Heart left ventricle (tissue), 16 donors: ENCODE measurements at regions not wholly inside any gene's neighbourhood (a gene's known extent, or its start where the extent isn't known, plus 50 kb on each side); places are given as distances from the start of the nearest gene placed in this dataset.

ENCODE experiments used
- ATAC-seq, 4 donors: fragments of 200-7000 bp; cut with Tn5 transposase; one replicate each; pipeline ENCODE4 v1.9.1; 2020 to 2022; ENCODE audit warnings: moderate library complexity in 4 of 4, mild to moderate bottlenecking in 3 of 4, moderate number of reproducible peaks in 1 of 4
- DNase-seq, 5 donors: peaks; one replicate each; pipeline ENCODE4 v3.0.0-alpha.2; 2020
- H3K27ac ChIP-seq, 12 donors: fragments of 200-600 bp; sonication (generic) in 4 of 12; one replicate each; pipeline versions ENCODE4 v1.5.0 to v1.8.0; 2016 to 2022; ENCODE audit warnings: mild to moderate bottlenecking in 2 of 12
- H3K27me3 ChIP-seq, 9 donors: fragments of 200-600 bp; sonication (generic) in 2 of 9; one replicate each; pipeline versions ENCODE4 v1.5.1 to v1.8.0; 2016 to 2022; ENCODE audit warnings: mild to moderate bottlenecking in 3 of 9
- H3K36me3 ChIP-seq, 9 donors: fragments of 200-600 bp; sonication (generic) in 2 of 9; one replicate each; pipeline versions ENCODE4 v1.5.0 to v1.8.0; 2018 to 2022; ENCODE audit warnings: mild to moderate bottlenecking in 2 of 9
- H3K4me1 ChIP-seq, 12 donors: fragments of 200-600 bp; sonication (generic) in 4 of 12; one replicate each; pipeline versions ENCODE4 v1.5.0 to v1.8.0; 2016 to 2022; ENCODE audit warnings: mild to moderate bottlenecking in 3 of 12
- H3K4me3 ChIP-seq, 12 donors: fragments of 200-600 bp; sonication (generic) in 4 of 12; one replicate each; pipeline versions ENCODE4 v1.5.0 to v1.8.0; 2017 to 2022; ENCODE audit warnings: mild to moderate bottlenecking in 9 of 12, moderate library complexity in 4 of 12
- H3K9me3 ChIP-seq, 12 donors: fragments of 200-600 bp; sonication (generic) in 4 of 12; one replicate each; pipeline versions ENCODE4 v1.5.0 to v1.8.0; 2016 to 2022; ENCODE audit warnings: mild to moderate bottlenecking in 1 of 12
- CTCF ChIP-seq, 12 donors: fragments of 200-600 bp; sonication (generic) in 4 of 12; IDR thresholded peaks; one replicate each; pipeline versions ENCODE4 v1.5.0 to v1.8.0; 2018 to 2022; ENCODE audit warnings: antibody characterized with exemption in 12 of 12, mild to moderate bottlenecking in 5 of 12
- POLR2A ChIP-seq, 2 donors: fragments of 450-650 bp; IDR thresholded peaks; one replicate each; pipeline ENCODE4 v1.6.1; 2017; ENCODE audit warnings: antibody characterized with exemption in 2 of 2, mild to moderate bottlenecking in 2 of 2, moderate library complexity in 2 of 2
- WGBS, 4 donors: extraction: QIAGEN DNeasy Blood & Tissue Kit in 2 of 4; methylation state at CpG; one replicate each; pipeline versions ENCODE4 v1.1.5 to v1.1.7; 2013 to 2018; 5-methylcytosine and 5-hydroxymethylcytosine counted together
- intact Hi-C, 10 donors: fragments of 100-400 bp; cut with DNase I; formaldehyde crosslinking; loops; one replicate each; pipeline versions ENCODE4 v1.11.1 to v1.14.2; 2022
- donor health status: ischemic (EF 13 %, LVEDD 7.1; RV severe dilation, severe dysfunction).
- donor health status: healthy with polysubstance abuse.
- donor health status: DM: no; HTN: yes; CAD: no.
- donor health status: DM: no; HTN: no; CAD: no.
- donor health status: ischemic (EF 25% LVEDD 6.9; RV normal size, moderate dysfunction).
- donor health status: ischemic (EF 25% LVEDD 5.7; RV mildly dilated, moderate dysfunction).
- donor health status: healthy.
- donor health status: DM: yes; HTN: yes; CAD: no.
- donor health status: ischemic (EF 35%, LVEDD 5.7; RV mildly dilated, moderate dysfunction).
- donor health status: nonischemic (EF 11% LVEDD 7.7; RV severe dilation, severe dysfunction).
- donor health status: DM: yes; HTN: yes; CAD: no.
- donor health status: PGD.
- donor health status: ischemic (EF 29% LVEDD 5.4; RV normal size, mild dysfunction).
- donor health status: nonischemic (EF 23%, LVEDD 6.1; RV moderate dilation, normal function).

- 81 to 87% (median 84%) methylated on average over 6 of the region's 6 CpGs for WGBS, 4 donors
- Histone ChIP-seq H3K36me3 (no peaks in the 10 kb centered on the region), H3K4me1 (peaks cover 0 to 27% (median 0%) of the 10 kb centered on the region in 12 donors), H3K9me3 (no peaks in the 10 kb centered on the region), H3K4me3 (no peak overlapping the region), H3K27me3 (no peaks in the 10 kb centered on the region), H3K27ac (no peak overlapping the region)
- no peak for ATAC-seq
- DNase-seq = no peak
- intact Hi-C loops = no loop called here
- no peak for TF ChIP-seq POLR2A (IDR thresholded peaks at IDR 0.05)
- no peak for TF ChIP-seq CTCF (IDR thresholded peaks at IDR 0.05)
Measured at GRCh38 chr6:16904957-16905356, 143.7 kb upstream of the ATXN1 start.

DNA sequence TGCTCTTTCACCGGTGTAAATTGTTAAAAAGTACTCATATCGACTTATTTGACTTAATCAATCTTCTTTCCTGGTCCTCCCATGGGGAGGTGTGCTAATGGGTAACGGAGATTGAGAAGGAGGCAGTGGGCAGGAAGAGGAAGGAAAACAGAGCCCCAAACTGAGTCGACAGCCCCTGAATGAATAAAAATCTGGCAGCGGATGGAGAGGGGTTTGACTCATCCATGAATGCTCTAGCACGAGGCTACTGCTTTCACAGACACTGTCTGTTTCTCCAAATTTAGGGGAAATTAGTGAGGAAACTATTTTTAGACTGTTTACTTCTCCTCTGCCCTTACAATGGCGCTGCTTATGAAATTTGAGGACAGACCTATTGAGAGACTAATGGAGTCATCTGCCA lies 142.2 kb upstream of the ATXN1 start:
- no peak for TF ChIP-seq POLR2A (IDR thresholded peaks at IDR 0.05)
- no peak for TF ChIP-seq CTCF (IDR thresholded peaks at IDR 0.05)
- intact Hi-C loops = no loop called here
- WGBS, 4 donors = 45 to 58% (median 50%) methylated on average over 7 of the region's 7 CpGs
- peaks cover 0 to 27% (median 0%) of the 10 kb centered on the region in 12 donors for H3K4me1 ChIP-seq
- no peaks in the 10 kb centered on the region for H3K9me3 ChIP-seq
- H3K36me3 ChIP-seq = no peaks in the 10 kb centered on the region
- no peak overlapping the region for H3K27ac ChIP-seq
- no peak overlapping the region for H3K4me3 ChIP-seq
- ATAC-seq (peak in 2 of 4 donors; percentile 30 to 33), DNase-seq (no peak)
- H3K27me3 ChIP-seq = no peaks in the 10 kb centered on the region

GRCh38 chr6:16902502-16902901 lies 141.2 kb upstream of the ATXN1 start:
- peaks cover 0 to 27% (median 0%) of the 10 kb centered on the region in 12 donors for H3K4me1 ChIP-seq
- no peak overlapping the region for H3K27ac ChIP-seq
- no peaks in the 10 kb centered on the region for H3K9me3 ChIP-seq
- ATAC-seq (no peak), DNase-seq (no peak)
- intact Hi-C loops = no loop called here
- no peak overlapping the region for H3K4me3 ChIP-seq
- no peak for TF ChIP-seq CTCF (IDR thresholded peaks at IDR 0.05)
- no peaks in the 10 kb centered on the region for H3K27me3 ChIP-seq
- no peaks in the 10 kb centered on the region for H3K36me3 ChIP-seq

DNA sequence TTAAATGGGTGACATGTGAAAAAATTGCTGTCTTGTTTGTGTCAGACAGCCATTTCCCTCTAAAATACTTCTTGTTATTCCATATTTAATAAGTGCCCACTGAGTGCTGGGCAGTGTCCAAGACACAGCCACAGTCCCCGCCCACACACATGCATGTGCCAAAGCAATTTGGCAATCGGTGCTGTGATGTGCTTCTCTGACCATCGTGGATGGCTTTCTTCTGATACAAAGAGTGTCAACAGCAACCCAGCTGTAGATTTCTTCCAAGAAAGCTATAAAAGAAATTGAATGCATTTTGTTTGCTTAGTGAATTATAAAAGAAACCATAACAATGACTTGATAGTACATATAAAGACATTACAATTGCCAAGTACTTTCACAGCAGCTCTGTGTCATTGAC lies 140.5 kb upstream of the ATXN1 start:
- peak in 2 of 4 donors; percentile 75 to 80 for ATAC-seq
- H3K27ac ChIP-seq = no peak overlapping the region
- no peaks in the 10 kb centered on the region for H3K27me3 ChIP-seq
- no peak overlapping the region for H3K4me3 ChIP-seq
- no peaks in the 10 kb centered on the region for H3K9me3 ChIP-seq
- 6 to 24% (median 13%) methylated on average over 3 of the region's 3 CpGs for WGBS, 4 donors
- TF ChIP-seq CTCF (IDR thresholded peaks at IDR 0.05) (no peak), POLR2A (IDR thresholded peaks at IDR 0.05) (no peak)
- no peaks in the 10 kb centered on the region for H3K36me3 ChIP-seq
- H3K4me1 ChIP-seq = peaks cover 0 to 27% (median 0%) of the 10 kb centered on the region in 12 donors
- peak; percentile 22 to 69 (median 42) for DNase-seq
- intact Hi-C loops = no loop called here
